Fibroblast of lung (primary cell): ENCODE measurements at regions not wholly inside any gene's neighbourhood (a gene's known extent, or its start where the extent isn't known, plus 50 kb on each side); places are given as distances from the start of the nearest gene placed in this dataset.

ENCODE experiments used
- DNase-seq, 2 donors: peaks; one replicate each; pipeline versions ENCODE4 v3.0.0 to v3.0.0-alpha.2; 2010; ENCODE audit warnings: low read depth in 2 of 2
- H2AFZ ChIP-seq: 2 replicates; pipeline ENCODE4 v1.5.1; 2012; ENCODE audit warnings: low read length, control low read depth, inconsistent platforms
- H3K27ac ChIP-seq: 2 replicates; pipeline ENCODE4 v1.5.1; 2011; ENCODE audit warnings: low read length, control low read depth; ENCODE audit not compliant: insufficient read depth
- H3K27me3 ChIP-seq: 2 replicates; pipeline ENCODE4 v1.5.1; 2011; ENCODE audit warnings: mild to moderate bottlenecking, low read length; ENCODE audit not compliant: control insufficient read depth, insufficient read depth
- H3K36me3 ChIP-seq: 2 replicates; pipeline ENCODE4 v1.5.1; 2011; ENCODE audit warnings: low read length; ENCODE audit not compliant: control insufficient read depth, insufficient read depth
- H3K4me1 ChIP-seq: 2 replicates; pipeline ENCODE4 v1.5.1; 2011; ENCODE audit warnings: low read length; ENCODE audit not compliant: control insufficient read depth, insufficient read depth; ENCODE audit errors: extremely low read depth
- H3K4me2 ChIP-seq: 2 replicates; pipeline ENCODE4 v1.5.1; 2011; ENCODE audit warnings: low read length, control low read depth; ENCODE audit not compliant: insufficient read depth; ENCODE audit errors: extremely low read depth
- H3K4me3 ChIP-seq, 4 experiments: fragments of 200-600 bp in 1 of 4; sonication (generic) in 1 of 4; replicated peaks in 1 of 4; 2 replicates each; pipeline ENCODE4 v1.5.1; 2011 to 2016; ENCODE audit warnings: low read length in 4 of 4, low read depth in 3 of 4, mild to moderate bottlenecking in 3 of 4, control low read depth in 2 of 4, inconsistent platforms in 1 of 4, mixed read lengths in 1 of 4; ENCODE audit not compliant: insufficient read depth in 1 of 4; ENCODE audit errors: control extremely low read depth in 1 of 4
- H3K79me2 ChIP-seq: 2 replicates; pipeline ENCODE4 v1.5.1; 2012; ENCODE audit warnings: mild to moderate bottlenecking, low read length, inconsistent platforms; ENCODE audit not compliant: control insufficient read depth, insufficient read depth
- H3K9ac ChIP-seq: 2 replicates; pipeline ENCODE4 v1.5.1; 2011; ENCODE audit warnings: mild to moderate bottlenecking, low read length, control low read depth; ENCODE audit not compliant: insufficient read depth
- H3K9me3 ChIP-seq: 2 replicates; pipeline ENCODE4 v1.5.1; 2012; ENCODE audit warnings: low read depth, low read length; ENCODE audit not compliant: control insufficient read depth, insufficient read depth
- H4K20me1 ChIP-seq: 2 replicates; pipeline ENCODE4 v1.5.1; 2011; ENCODE audit warnings: low read length; ENCODE audit not compliant: control insufficient read depth, insufficient read depth; ENCODE audit errors: extremely low read depth
- EZH2 ChIP-seq: IDR thresholded peaks from 2 replicates; pipeline ENCODE4 v1.5.1; 2012; ENCODE audit warnings: low read length, control low read depth, mild to moderate bottlenecking; ENCODE audit errors: missing control alignments
- TF ChIP-seq, protein P1 (sequence below), 2 donors: IDR thresholded peaks in 1 of 2; conservative IDR thresholded peaks in 1 of 2; 1 replicate in 1 of 2; 2 replicates in 1 of 2; pipeline ENCODE4 v1.5.1; 2011 to 2012; ENCODE audit warnings: low read length in 2 of 2, control low read depth in 1 of 2, inconsistent platforms in 1 of 2, low read depth in 1 of 2, mild to moderate bottlenecking in 1 of 2

- no peak for DNase-seq
- Histone ChIP-seq H3K4me1 (no peaks in the 10 kb centered on the region), H3K4me3 (no peak overlapping the region), H3K79me2 (no peaks in the 10 kb centered on the region), H3K27ac (no peak overlapping the region), H3K4me2 (no peak overlapping the region), H3K9ac (no peak overlapping the region), H3K9me3 (no peaks in the 10 kb centered on the region), H3K36me3 (no peaks in the 10 kb centered on the region), H2AFZ (no peak overlapping the region), H3K27me3 (no peaks in the 10 kb centered on the region), H4K20me1 (no peaks in the 10 kb centered on the region)
- TF ChIP-seq, protein P1, sequence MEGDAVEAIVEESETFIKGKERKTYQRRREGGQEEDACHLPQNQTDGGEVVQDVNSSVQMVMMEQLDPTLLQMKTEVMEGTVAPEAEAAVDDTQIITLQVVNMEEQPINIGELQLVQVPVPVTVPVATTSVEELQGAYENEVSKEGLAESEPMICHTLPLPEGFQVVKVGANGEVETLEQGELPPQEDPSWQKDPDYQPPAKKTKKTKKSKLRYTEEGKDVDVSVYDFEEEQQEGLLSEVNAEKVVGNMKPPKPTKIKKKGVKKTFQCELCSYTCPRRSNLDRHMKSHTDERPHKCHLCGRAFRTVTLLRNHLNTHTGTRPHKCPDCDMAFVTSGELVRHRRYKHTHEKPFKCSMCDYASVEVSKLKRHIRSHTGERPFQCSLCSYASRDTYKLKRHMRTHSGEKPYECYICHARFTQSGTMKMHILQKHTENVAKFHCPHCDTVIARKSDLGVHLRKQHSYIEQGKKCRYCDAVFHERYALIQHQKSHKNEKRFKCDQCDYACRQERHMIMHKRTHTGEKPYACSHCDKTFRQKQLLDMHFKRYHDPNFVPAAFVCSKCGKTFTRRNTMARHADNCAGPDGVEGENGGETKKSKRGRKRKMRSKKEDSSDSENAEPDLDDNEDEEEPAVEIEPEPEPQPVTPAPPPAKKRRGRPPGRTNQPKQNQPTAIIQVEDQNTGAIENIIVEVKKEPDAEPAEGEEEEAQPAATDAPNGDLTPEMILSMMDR (conservative IDR thresholded peaks at IDR 0.05 in 1 of 2, IDR thresholded peaks at IDR 0.05 in 1 of 2; ENCODE audit: low read depth in 1 of 2, low read length in 2 of 2), result no peak
- no peak for TF ChIP-seq EZH2
These were observed 173.9 kb upstream of the CENPE start for GRCh38 chr4:103372002-103372558.

- Histone ChIP-seq H3K36me3 (no peaks in the 10 kb centered on the region), H3K27me3 (no peaks in the 10 kb centered on the region), H3K4me1 (no peaks in the 10 kb centered on the region), H3K4me2 (no peak overlapping the region), H3K27ac (no peak overlapping the region), H3K9ac (no peak overlapping the region), H3K9me3 (no peaks in the 10 kb centered on the region), H3K4me3 (no peak overlapping the region), H2AFZ (no peak overlapping the region), H4K20me1 (no peaks in the 10 kb centered on the region), H3K79me2 (no peaks in the 10 kb centered on the region)
- DNase-seq, result no peak
- TF ChIP-seq, protein P1 (conservative IDR thresholded peaks at IDR 0.05 in 1 of 2, IDR thresholded peaks at IDR 0.05 in 1 of 2; ENCODE audit: low read depth in 1 of 2, low read length in 2 of 2), result no peak
- no peak for TF ChIP-seq EZH2
These were observed 172.2 kb upstream of the CENPE start for GRCh38 chr4:103370336-103370735.

DNA sequence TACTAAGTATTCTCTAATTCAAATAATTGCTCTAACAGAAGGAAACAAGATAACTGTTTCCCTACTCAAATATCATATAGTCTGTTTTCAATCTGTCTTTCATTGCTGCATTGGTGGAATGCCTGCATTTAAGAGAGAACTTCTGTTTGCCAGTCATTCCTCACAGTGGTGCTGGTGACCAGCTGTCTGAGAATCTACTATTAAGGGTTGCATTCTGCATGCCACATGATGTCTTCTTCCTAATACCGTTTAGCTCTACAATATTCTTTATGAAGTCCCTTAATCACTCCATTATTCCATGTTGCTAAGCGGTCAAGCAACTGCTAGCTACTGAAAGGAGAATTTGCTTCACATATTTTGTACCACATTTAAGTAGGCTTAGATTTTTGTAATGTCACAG, 167.1 kb upstream of the CENPE start:
- H3K27ac ChIP-seq, result no peak overlapping the region

More for the DNA sequence above, 167.1 kb upstream of the CENPE start:
- no peaks in the 10 kb centered on the region for H3K79me2 ChIP-seq
- H3K4me1 ChIP-seq, result no peaks in the 10 kb centered on the region
- H4K20me1 ChIP-seq, result no peaks in the 10 kb centered on the region
- no peak overlapping the region for H3K4me3 ChIP-seq
- no peak overlapping the region for H2AFZ ChIP-seq
- DNase-seq, result no peak
- no peaks in the 10 kb centered on the region for H3K36me3 ChIP-seq
- no peak overlapping the region for H3K4me2 ChIP-seq
- no peak overlapping the region for H3K9ac ChIP-seq
- TF ChIP-seq, protein P1 (conservative IDR thresholded peaks at IDR 0.05 in 1 of 2, IDR thresholded peaks at IDR 0.05 in 1 of 2; ENCODE audit: low read depth in 1 of 2, low read length in 2 of 2), result no peak
- TF ChIP-seq EZH2, result no peak
- no peaks in the 10 kb centered on the region for H3K27me3 ChIP-seq
- H3K9me3 ChIP-seq, result no peaks in the 10 kb centered on the region
